ENCODE measurements at regions not wholly inside any gene's neighbourhood (a gene's known extent, or its start where the extent isn't known, plus 50 kb on each side); places are given as distances from the start of the nearest gene placed in this dataset.

- no peak for DNase-seq
Measured at GRCh38 chr4:157443537-157443936, 223.0 kb downstream of the GRIA2 start.

DNA sequence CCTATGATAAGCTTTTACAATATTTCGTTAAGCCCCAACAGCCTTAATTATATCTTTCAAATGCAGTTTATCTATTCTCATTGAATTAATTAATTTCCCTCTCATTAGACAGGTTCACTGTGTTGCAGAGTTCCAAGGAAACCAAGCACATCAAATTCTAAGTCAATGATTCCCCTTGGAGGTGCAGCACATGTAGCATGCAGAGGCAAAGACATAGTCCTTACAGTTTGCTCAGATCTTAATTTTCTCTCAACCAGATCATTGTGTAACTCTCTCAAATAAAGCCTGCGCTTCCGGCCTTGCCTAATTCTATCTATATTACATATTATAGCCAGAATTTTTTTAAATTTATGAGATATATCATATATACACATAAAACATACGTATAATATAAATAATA, 205.4 kb downstream of the GRIA2 start:
- DNase-seq, result no peak

DNA sequence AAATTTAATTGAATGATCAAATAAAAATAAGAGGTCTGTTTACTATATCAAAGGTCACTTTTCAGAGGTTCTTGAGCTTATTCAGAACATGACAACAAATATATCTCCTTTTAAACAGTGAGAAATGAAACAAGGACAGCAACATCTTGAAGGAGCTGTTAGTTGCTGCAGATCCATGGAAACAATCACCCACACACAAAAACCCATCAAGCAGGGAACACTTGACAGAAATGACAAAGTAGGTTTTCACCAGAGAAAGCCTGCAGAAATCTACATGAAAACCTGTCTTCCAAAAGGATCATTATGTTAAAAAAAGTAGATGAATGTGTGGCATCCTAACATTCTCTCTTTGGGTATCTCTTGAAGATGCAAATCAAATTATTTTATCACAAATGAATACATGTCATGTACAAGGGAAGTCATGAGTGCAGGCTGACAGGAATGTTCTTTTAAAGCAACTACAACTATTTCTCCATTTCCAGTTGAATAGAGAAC, 203.0 kb downstream of the GRIA2 start:
- DNase-seq, result no peak

DNA sequence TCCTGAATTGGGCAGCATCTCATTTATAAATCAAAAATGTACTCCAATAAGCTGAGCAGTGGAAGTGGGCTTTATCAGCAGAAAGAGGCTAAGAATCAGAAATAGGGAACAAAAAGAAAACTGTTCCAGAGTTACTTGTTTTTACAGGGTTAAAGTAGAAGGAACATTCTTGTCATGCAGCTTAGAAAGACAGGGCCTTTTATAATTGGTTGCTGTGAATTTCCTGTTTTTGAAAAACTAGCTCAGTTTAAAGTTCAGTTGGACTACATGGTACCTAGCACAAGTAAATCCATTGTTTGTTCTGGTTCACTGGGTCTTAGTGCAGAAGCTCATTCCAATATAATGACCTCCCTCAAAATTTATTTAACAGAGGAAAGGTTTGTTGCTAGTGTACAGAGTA, 200.8 kb downstream of the GRIA2 start:
- no peak for DNase-seq

Data from NCI-H1092 (cell line).